HepG2 (cell line): ENCODE measurements at regions not wholly inside any gene's neighbourhood (a gene's known extent, or its start where the extent isn't known, plus 50 kb on each side); places are given as distances from the start of the nearest gene placed in this dataset.

ENCODE experiments used
- CHD4 ChIP-seq: fragments of 200-600 bp; sonication (generic); IDR thresholded peaks from 2 replicates; pipeline ENCODE4 v1.7.0; 2017; ENCODE audit warnings: mild to moderate bottlenecking, low read length, borderline replicate concordance
- POGZ ChIP-seq: sonication (generic); formaldehyde crosslinking; IDR thresholded peaks from 2 replicates; pipeline ENCODE4 v1.4.0; 2020; ENCODE audit warnings: mild to moderate bottlenecking, missing genetic modification reagents
- POLR2A ChIP-seq, 2 experiments: IDR thresholded peaks; 2 replicates each; pipeline ENCODE4 v1.6.1; 2011; ENCODE audit warnings: low read depth in 2 of 2, low read length in 2 of 2, mild to moderate bottlenecking in 1 of 2, moderate library complexity in 1 of 2; ENCODE audit not compliant: insufficient read depth in 1 of 2
- ZNF138 ChIP-seq: sonication (generic); formaldehyde crosslinking; IDR thresholded peaks from 2 replicates; pipeline ENCODE4 v1.5.0; 2020; ENCODE audit warnings: mild to moderate bottlenecking, low read depth, missing genetic modification reagents
- ZNF720 ChIP-seq: sonication (generic); formaldehyde crosslinking; IDR thresholded peaks from 2 replicates; pipeline ENCODE4 v1.4.0; 2020; ENCODE audit warnings: missing genetic modification reagents

GRCh38 chr2:200180943-200181342, 125.5 kb upstream of the SPATS2L start:
- TF ChIP-seq ZNF138 (CRISPR knock-in tag) (no peak), POLR2A (IDR thresholded peaks at IDR 0.05; ENCODE audit: insufficient read depth in 1 of 2, low read depth in 2 of 2, low read length in 2 of 2) (no peak), POGZ (no peak), ZNF720 (no peak), CHD4 (no peak)
